Neuronal stem cell (in vitro differentiated cells): ENCODE measurements at regions not wholly inside any gene's neighbourhood (a gene's known extent, or its start where the extent isn't known, plus 50 kb on each side); places are given as distances from the start of the nearest gene placed in this dataset.

ENCODE experiments used
- DNase-seq: peaks from one replicate; pipeline ENCODE4 v3.0.0-alpha.2; 2013; ENCODE audit warnings: low spot score
- H2AFZ ChIP-seq: one replicate; pipeline ENCODE4 v1.6.1; 2013; ENCODE audit warnings: mild to moderate bottlenecking, low read length, inconsistent platforms
- H2AK5ac ChIP-seq: 2 replicates; pipeline ENCODE4 v1.6.1; 2013; ENCODE audit warnings: low read depth, mild to moderate bottlenecking, inconsistent platforms, low read length, moderate library complexity, mixed read lengths
- H2BK120ac ChIP-seq: 2 replicates; pipeline ENCODE4 v1.6.1; 2013; ENCODE audit warnings: low read depth, mild to moderate bottlenecking, inconsistent platforms, low read length, moderate library complexity, mixed read lengths
- H2BK12ac ChIP-seq: one replicate; pipeline ENCODE4 v1.6.1; 2013; ENCODE audit warnings: low read length, inconsistent platforms
- H2BK15ac ChIP-seq: 2 replicates; pipeline ENCODE4 v1.6.1; 2013; ENCODE audit warnings: mild to moderate bottlenecking, low read length, inconsistent platforms, mixed read lengths
- H2BK5ac ChIP-seq: one replicate; pipeline ENCODE4 v1.6.1; 2013; ENCODE audit warnings: inconsistent platforms, mild to moderate bottlenecking, low read length, moderate library complexity
- H3K14ac ChIP-seq: one replicate; pipeline ENCODE4 v1.6.1; 2013; ENCODE audit warnings: low read length, inconsistent platforms
- H3K18ac ChIP-seq: 2 replicates; pipeline ENCODE4 v1.6.1; 2013; ENCODE audit warnings: low read length, inconsistent platforms
- H3K23ac ChIP-seq: 2 replicates; pipeline ENCODE4 v1.6.1; 2013; ENCODE audit warnings: low read depth, mild to moderate bottlenecking, mixed read lengths, low read length, inconsistent platforms; ENCODE audit not compliant: poor library complexity
- H3K27ac ChIP-seq: replicated peaks from 3 replicates; pipeline ENCODE4 v1.5.1; 2013; ENCODE audit warnings: low read length, inconsistent platforms
- H3K27me3 ChIP-seq, 3 experiments: 2 replicates each; pipeline ENCODE4 v1.6.1; 2013; ENCODE audit warnings: low read length in 3 of 3, mild to moderate bottlenecking in 2 of 3, inconsistent platforms in 1 of 3, low read depth in 1 of 3, mixed read lengths in 1 of 3, moderate library complexity in 1 of 3; ENCODE audit not compliant: control insufficient read depth in 3 of 3, insufficient read depth in 3 of 3
- H3K36me3 ChIP-seq, 2 donors: replicated peaks in 1 of 2; 2 replicates each; pipeline ENCODE4 v1.6.1; 2013; ENCODE audit warnings: low read length in 2 of 2; ENCODE audit not compliant: control insufficient read depth in 2 of 2, insufficient read depth in 2 of 2
- H3K4ac ChIP-seq: 2 replicates; pipeline ENCODE4 v1.6.1; 2013; ENCODE audit warnings: inconsistent platforms, mild to moderate bottlenecking, low read length, moderate library complexity
- H3K4me1 ChIP-seq, 2 donors: 1 replicate in 1 of 2; 2 replicates in 1 of 2; pipeline ENCODE4 v1.6.1; 2013; ENCODE audit warnings: low read length in 2 of 2, low read depth in 1 of 2; ENCODE audit not compliant: control insufficient read depth in 2 of 2, insufficient read depth in 1 of 2
- H3K4me2 ChIP-seq: one replicate; pipeline ENCODE4 v1.6.1; 2013; ENCODE audit warnings: mild to moderate bottlenecking, low read length, inconsistent platforms; ENCODE audit not compliant: insufficient read depth, poor library complexity, severe bottlenecking
- H3K4me3 ChIP-seq, 2 donors: 2 replicates each; pipeline ENCODE4 v1.5.1; 2013; ENCODE audit warnings: low read length in 2 of 2, mild to moderate bottlenecking in 2 of 2, inconsistent platforms in 1 of 2, moderate library complexity in 1 of 2
- H3K79me1 ChIP-seq: one replicate; pipeline ENCODE4 v1.6.1; 2013; ENCODE audit warnings: low read depth, mild to moderate bottlenecking, inconsistent platforms, low read length, moderate library complexity
- H3K9ac ChIP-seq: one replicate; pipeline ENCODE4 v1.6.1; 2013; ENCODE audit warnings: mild to moderate bottlenecking, low read depth, low read length, inconsistent platforms; ENCODE audit not compliant: poor library complexity
- H3K9me3 ChIP-seq, 2 donors: replicated peaks in 1 of 2; 2 replicates each; pipeline versions ENCODE3 to v1.6.1; 2013; ENCODE audit warnings: low read length in 2 of 2, mild to moderate bottlenecking in 2 of 2, inconsistent platforms in 1 of 2, low read depth in 1 of 2, mixed read lengths in 1 of 2, moderate library complexity in 1 of 2; ENCODE audit not compliant: control insufficient read depth in 2 of 2, insufficient read depth in 1 of 2
- H4K8ac ChIP-seq: one replicate; pipeline ENCODE4 v1.6.1; 2013; ENCODE audit warnings: low read depth, mild to moderate bottlenecking, inconsistent platforms, low read length, moderate library complexity
- H4K91ac ChIP-seq: one replicate; pipeline ENCODE4 v1.6.1; 2013; ENCODE audit warnings: low read length, low read depth, mild to moderate bottlenecking, inconsistent platforms; ENCODE audit not compliant: poor library complexity
- WGBS, 2 donors: extraction: QIAGEN DNeasy Blood & Tissue Kit; methylation state at CpG; one replicate each; pipeline ENCODE4 v1.1.7; 2013; ENCODE audit warnings: missing lambda C conversion rate in 2 of 2, mixed read lengths in 1 of 2; ENCODE audit not compliant: insufficient read length in 2 of 2, insufficient replicate concordance in 1 of 2; ENCODE audit errors: extremely low coverage in 2 of 2; 5-methylcytosine and 5-hydroxymethylcytosine counted together

DNA sequence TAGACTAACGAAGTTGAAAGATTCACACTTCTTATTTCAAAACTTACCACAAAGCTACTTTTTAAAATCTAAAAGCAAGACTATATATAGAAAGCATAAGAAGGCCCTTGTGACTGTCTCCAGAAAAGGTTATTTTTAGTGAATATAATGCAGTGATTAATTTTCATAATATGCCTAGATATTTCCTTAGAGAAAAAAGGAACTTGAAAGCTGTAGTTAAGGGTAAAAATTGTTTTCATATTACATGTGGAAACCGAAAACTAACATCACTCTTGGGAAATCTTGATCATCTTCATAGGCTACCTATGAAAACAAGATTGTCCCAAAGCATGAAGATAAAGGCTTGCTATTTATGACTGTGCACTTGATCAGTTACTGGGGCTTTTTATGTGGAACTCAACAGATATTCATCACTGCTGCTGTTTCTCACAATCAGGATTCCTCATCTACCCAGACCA, 223.2 kb downstream of the SH2D4B start:
- Histone ChIP-seq H3K27me3 (no peaks in the 10 kb centered on the region), H3K18ac (no peak overlapping the region), H2BK5ac (no peak overlapping the region), H3K27ac (no peak overlapping the region), H3K9me3 (no peaks in the 10 kb centered on the region), H2BK15ac (no peak overlapping the region), H3K14ac (no peak overlapping the region), H4K8ac (no peak overlapping the region), H2BK12ac (no peak overlapping the region), H3K79me1 (no peaks in the 10 kb centered on the region), H3K36me3 (no peaks in the 10 kb centered on the region), H2BK120ac (no peak overlapping the region), H2AFZ (no peak overlapping the region), H3K4me2 (no peak overlapping the region), H3K4ac (no peak overlapping the region), H3K9ac (no peak overlapping the region), H3K4me1 (no peaks in the 10 kb centered on the region), H4K91ac (no peak overlapping the region), H3K23ac (no peak overlapping the region), H2AK5ac (no peak overlapping the region), H3K4me3 (no peak overlapping the region)
- no CpG with 5 or more reads among the region's 2 CpGs for WGBS, 2 donors
- DNase-seq, result no peak

DNA sequence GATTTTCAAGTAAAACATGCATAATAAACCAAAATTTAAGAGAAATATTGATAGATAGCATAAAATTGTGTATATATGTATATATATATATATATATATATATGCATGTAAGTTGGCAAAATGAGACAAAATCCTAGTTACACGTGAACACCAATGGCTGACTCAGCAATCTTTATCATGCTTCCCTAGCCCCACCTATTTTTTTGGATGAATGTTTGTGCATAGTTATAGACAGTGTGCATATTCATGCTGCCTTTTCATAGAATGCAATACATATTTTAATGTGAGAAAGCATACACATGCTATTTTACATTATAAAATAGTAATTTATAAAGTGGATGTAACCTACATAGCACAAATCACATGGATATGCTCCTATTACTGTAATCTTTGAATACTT, 230.3 kb downstream of the SH2D4B start:
- H3K4me1 ChIP-seq, result no peaks in the 10 kb centered on the region
- no peak overlapping the region for H3K18ac ChIP-seq
- H3K4me3 ChIP-seq, result no peak overlapping the region
- H3K27me3 ChIP-seq, result no peaks in the 10 kb centered on the region
- no peak overlapping the region for H4K8ac ChIP-seq
- H3K9me3 ChIP-seq, result no peaks in the 10 kb centered on the region
- no peak overlapping the region for H2AFZ ChIP-seq
- no peak overlapping the region for H2AK5ac ChIP-seq
- H2BK5ac ChIP-seq, result no peak overlapping the region
- H3K4ac ChIP-seq, result no peak overlapping the region
- H3K4me2 ChIP-seq, result no peak overlapping the region
- DNase-seq, result no peak
- H3K36me3 ChIP-seq, result no peaks in the 10 kb centered on the region
- no peak overlapping the region for H2BK12ac ChIP-seq
- no peak overlapping the region for H3K23ac ChIP-seq
- H3K79me1 ChIP-seq, result no peaks in the 10 kb centered on the region
- H2BK120ac ChIP-seq, result no peak overlapping the region
- WGBS, 2 donors, result no CpG with 5 or more reads among the region's 1 CpG
- no peak overlapping the region for H3K9ac ChIP-seq
- no peak overlapping the region for H3K27ac ChIP-seq
- H4K91ac ChIP-seq, result no peak overlapping the region
- H2BK15ac ChIP-seq, result no peak overlapping the region
- no peak overlapping the region for H3K14ac ChIP-seq

DNA sequence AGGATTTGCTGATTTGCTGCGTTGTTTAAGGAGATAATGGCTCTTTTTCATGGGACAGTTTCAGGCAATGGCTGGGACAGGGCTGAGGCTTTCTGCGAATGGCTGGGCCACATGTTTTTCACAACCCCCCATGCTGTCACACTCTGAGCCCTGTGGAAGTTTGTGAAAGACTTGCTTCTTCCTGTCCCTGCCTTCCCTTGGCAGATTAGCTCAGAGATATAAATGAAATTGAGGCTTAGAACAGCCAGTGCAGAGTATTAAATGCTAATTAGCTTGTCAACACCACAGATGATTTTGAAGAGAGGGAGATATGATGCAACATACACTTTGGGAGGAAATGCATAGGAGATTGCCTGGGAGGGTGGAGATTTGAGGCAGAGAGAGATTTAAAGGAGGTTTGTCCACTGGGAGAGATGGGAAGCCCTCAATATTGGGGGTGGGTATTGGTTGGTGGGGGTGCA, 232.0 kb downstream of the SH2D4B start:
- Histone ChIP-seq H3K9me3 (no peaks in the 10 kb centered on the region), H3K4me2 (no peak overlapping the region), H2BK12ac (no peak overlapping the region), H4K91ac (no peak overlapping the region), H3K27me3 (no peaks in the 10 kb centered on the region), H2BK15ac (no peak overlapping the region), H2AFZ (no peak overlapping the region), H3K36me3 (no peaks in the 10 kb centered on the region), H3K27ac (no peak overlapping the region), H3K4me1 (no peaks in the 10 kb centered on the region), H3K14ac (no peak overlapping the region), H2BK5ac (no peak overlapping the region), H3K79me1 (no peaks in the 10 kb centered on the region), H3K9ac (no peak overlapping the region), H2BK120ac (no peak overlapping the region), H3K23ac (no peak overlapping the region), H3K4me3 (no peak overlapping the region), H4K8ac (no peak overlapping the region), H3K4ac (no peak overlapping the region), H2AK5ac (no peak overlapping the region), H3K18ac (no peak overlapping the region)
- DNase-seq, result no peak
- WGBS, 2 donors, result no CpG with 5 or more reads among the region's 2 CpGs

DNA sequence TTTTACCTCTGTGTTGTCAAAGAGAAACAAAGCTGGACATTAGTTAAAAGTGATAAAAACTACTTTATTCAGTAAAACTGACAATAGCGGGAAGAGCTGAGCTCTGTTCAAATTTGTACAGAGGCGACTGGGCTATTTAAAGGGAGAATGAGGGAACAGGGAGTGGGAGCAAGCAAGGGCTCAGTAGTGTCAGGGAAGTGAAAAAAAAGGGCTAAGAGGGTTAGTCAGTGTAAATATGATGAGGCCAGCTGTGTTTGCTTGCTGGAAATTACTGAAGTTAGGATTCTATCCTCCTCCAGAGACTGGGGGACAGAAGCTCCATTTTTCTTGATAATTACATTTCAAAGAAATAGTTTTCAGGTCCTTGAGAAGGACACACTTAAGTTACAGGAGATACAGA, 232.5 kb downstream of the SH2D4B start:
- H2BK12ac ChIP-seq, result no peak overlapping the region
- H2BK120ac ChIP-seq, result no peak overlapping the region
- H3K4me1 ChIP-seq, result no peaks in the 10 kb centered on the region

More for the DNA sequence above, 232.5 kb downstream of the SH2D4B start:
- no peak overlapping the region for H2AK5ac ChIP-seq
- no peak overlapping the region for H2AFZ ChIP-seq
- H3K4ac ChIP-seq, result no peak overlapping the region
- H4K8ac ChIP-seq, result no peak overlapping the region
- H3K27ac ChIP-seq, result no peak overlapping the region
- H3K36me3 ChIP-seq, result no peaks in the 10 kb centered on the region
- no peaks in the 10 kb centered on the region for H3K79me1 ChIP-seq
- no peaks in the 10 kb centered on the region for H3K27me3 ChIP-seq
- H3K9ac ChIP-seq, result no peak overlapping the region
- H3K23ac ChIP-seq, result no peak overlapping the region
- H3K9me3 ChIP-seq, result no peaks in the 10 kb centered on the region
- H3K18ac ChIP-seq, result no peak overlapping the region
- no peak overlapping the region for H4K91ac ChIP-seq
- H2BK5ac ChIP-seq, result no peak overlapping the region
- no peak for DNase-seq
- H3K14ac ChIP-seq, result no peak overlapping the region
- no CpG with 5 or more reads among the region's 2 CpGs for WGBS, 2 donors
- no peak overlapping the region for H3K4me2 ChIP-seq
- H2BK15ac ChIP-seq, result no peak overlapping the region
- H3K4me3 ChIP-seq, result no peak overlapping the region
